Fibroblast of skin of left quadriceps (primary cell): ENCODE measurements at regions not wholly inside any gene's neighbourhood (a gene's known extent, or its start where the extent isn't known, plus 50 kb on each side); places are given as distances from the start of the nearest gene placed in this dataset.

ENCODE experiments used
- DNase-seq, 2 experiments: peaks; one replicate each; pipeline ENCODE4 v3.0.0-alpha.2; 2013; ENCODE audit warnings: low read depth in 2 of 2

DNA sequence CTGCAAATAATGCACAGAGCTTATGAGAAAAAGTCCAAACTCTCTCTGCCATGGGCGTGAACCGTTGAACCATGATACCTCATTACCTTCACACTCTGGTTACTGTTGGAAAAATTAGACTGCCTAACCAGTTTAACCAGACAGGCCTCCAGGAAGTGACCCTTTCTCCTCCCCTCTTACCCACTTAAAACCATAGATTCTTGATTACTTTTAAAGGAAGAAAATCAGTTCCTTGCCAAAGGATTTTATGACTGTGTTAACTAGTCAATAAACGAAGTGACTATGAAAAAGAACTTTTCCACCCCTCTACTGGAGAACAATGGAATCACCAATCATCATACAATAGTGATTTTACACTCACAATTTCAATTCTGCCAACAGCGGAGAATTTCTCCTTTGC is 254.0 kb upstream of the ATP2B1 start:
- no peak for DNase-seq

DNA sequence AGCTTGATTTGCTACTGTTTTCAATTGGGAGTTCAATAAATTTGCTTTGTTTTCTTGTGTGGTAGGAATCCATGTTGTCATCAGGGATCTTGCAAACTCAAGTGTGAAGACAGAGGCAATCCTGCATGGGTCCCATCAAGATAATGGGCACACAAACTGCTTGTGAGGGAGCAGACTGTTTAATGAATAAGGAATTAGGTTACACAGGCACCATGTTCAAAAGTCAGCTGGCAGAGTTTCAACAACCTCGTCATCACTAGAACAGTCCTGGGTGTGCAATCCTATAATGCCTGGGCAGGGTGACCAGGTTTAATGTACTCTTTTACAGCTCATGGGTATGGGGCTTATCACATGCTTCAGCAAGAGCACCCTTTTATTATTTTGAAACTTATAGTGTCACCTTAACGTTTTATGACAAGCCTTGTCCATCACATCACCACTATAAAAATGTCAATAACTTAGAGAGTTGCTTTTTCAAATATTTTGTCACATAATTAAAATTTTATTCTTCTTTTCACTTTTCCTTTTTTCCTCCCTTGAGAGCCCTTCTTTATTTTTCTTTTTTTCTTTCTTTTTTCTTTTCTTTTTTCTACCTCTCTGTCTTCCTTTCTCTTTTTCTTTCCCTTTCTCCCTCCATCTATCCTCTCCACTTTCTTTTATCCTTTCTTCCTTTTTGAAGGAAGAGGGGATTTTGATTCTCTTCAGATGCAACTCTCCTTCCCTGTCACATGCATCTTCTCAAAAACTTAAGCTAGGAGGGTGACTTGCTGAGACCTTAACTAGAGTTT is 252.2 kb upstream of the ATP2B1 start:
- no peak for DNase-seq

DNA sequence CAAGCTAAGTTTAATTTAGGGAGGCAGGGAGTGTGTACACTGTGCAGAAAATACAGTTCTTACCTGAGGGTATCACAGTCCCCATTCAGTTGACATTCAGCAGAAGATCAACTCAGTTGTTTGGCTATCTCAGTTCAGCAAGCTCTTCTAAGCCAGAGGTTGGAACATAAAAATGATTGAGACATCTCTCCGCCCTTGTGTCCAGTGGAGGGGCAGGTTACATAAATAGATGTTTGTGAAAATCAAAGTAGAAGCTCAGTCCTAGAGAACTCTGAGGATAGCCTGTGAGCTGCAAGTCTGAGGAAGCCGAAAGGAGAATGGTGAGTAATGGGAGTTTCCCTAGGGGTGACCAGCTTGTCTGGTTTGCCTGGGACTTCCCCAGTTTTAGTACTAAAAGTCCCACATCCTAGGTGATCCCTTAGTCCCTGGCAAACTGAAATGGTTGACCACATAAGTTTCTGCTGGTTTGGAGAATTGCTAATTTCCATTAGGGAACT is 251.4 kb upstream of the ATP2B1 start:
- DNase-seq = no peak

DNA sequence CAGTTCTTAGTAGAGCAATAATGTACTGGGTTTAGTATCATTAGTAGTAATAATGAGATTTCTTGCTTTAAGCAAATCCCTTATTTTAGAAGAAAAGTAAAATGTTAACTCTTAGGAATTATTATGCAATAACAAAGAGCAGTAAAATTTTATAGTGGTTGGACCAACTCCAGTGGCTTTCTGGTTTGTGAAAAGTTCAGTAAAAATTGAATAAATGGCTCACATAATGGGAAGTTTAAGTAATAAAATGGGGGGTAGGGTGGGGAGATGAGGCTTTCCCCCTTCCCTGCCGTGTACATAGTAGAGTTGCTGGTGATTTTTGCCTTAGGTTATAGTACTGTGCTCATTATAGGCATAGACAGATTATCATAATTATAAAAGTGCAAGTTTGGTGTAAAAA is 250.5 kb upstream of the ATP2B1 start:
- peak; percentile 64 for DNase-seq

DNA sequence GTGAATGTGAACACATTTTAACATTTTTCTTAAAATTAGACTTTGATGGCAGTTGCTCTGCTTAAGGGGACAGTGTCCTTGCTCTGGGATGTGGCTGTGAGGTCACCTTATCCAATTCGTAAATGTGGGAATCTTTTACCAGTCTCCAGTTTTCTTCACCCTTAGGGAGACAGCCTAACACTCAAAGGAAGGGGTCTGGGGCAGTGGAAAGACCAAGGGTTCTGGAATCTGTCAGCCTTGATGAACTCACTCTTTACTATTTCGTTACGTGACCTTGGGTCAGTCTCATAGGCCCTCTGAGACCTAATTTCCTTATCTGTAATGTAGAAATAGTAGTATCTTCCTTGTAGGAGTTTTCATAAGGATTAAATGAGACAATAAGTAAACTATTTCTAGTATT is 245.6 kb upstream of the ATP2B1 start:
- DNase-seq = no peak

DNA sequence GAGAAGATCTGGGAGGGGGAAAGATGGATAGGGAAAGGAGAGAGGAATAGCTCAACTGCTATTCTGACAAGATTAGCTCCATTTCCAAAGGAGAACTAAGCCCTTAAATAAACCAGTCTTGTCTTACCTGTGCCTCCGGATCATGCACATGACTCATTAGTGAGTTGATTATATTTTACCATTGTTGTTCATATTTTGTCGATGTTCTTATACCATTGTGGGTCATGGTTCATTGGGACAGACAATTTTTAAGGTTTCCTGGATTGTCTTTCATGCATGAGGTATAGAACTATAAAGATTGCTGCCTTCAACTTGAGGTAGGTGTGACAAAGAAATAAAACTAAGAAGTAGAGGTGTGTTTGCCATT is 243.0 kb upstream of the ATP2B1 start:
- no peak for DNase-seq

DNA sequence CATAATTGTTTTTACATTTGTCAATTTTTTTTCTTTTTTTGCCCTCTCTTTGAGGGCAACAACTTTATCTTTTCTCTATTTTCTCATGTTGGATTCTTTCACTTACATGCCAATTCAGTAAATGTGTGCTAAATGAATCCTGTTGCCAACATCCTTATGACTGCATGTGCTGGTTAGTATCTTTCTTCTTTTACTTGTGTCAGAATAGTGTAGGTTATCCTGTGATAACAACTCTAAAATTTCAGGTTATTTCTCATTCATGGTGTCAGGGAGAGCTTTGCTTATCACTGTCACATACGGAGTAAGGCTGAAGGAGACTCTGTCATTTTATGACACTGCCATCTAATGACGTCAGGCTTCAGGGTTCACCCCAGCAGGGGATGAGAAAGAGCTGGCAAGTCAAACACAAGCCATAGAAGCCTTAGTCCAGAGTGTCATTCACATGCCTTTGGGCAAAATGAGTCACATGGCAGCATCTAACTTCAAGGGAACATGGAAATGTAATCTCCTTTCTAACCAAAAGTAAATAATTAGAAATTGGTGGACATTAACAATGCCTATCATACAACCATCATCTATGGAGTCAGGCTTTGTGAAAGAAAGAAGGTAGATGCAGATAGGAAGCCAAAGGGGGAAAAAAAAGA is 242.5 kb upstream of the ATP2B1 start:
- DNase-seq = no peak

DNA sequence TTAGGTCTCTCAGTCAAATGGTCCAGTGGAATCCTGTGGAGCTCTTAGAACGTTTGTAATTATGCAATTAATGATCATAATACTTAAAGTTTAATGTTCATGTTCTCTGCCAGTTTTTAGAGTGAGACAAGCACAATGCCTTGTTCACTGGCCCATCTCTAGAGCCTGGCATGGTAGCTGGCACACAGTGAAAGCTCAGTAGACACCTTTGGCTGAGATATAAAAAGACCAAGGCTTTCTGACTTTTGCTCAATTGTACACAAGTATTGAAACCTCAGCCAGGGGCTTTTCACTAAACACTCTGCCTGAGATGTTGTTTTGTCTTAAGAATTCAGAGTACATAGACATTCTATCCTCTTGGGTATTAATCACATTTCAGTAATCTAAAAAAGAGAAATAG is 241.8 kb upstream of the ATP2B1 start:
- no peak for DNase-seq

DNA sequence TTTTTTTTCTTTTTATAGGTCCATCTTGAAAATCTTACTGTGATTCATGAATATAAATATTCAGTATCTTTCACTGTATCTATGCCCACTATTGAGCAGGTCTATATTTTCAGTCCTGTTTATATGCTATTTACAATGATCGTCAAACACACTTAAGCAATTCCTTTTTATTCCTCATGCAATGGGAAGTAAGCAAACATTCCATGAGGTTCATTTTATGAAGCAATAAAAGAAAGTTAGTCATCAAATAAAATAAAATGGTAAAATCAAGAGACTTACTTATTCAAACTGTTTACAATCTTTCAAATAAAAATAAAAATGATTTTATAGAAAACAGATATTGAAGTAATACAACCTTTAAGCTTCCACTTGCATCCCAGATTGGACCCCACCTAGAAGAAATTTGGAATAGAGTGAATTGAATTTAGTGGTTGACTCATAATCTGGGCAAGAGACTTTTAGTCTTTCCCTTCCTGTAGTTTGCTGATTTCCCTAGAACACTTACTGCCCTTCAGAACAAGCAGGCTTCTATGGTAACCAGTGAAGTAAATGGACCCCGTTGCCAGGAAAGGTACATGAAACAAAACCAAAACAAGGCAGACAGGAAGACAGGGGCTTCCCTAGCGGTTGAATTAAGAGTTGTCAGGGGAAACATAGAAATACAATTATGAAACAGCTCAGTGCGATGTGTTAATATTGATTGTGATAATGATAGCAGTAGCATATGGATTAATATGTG is 241.0 kb upstream of the ATP2B1 start:
- DNase-seq = peak; percentile 33 to 40

DNA sequence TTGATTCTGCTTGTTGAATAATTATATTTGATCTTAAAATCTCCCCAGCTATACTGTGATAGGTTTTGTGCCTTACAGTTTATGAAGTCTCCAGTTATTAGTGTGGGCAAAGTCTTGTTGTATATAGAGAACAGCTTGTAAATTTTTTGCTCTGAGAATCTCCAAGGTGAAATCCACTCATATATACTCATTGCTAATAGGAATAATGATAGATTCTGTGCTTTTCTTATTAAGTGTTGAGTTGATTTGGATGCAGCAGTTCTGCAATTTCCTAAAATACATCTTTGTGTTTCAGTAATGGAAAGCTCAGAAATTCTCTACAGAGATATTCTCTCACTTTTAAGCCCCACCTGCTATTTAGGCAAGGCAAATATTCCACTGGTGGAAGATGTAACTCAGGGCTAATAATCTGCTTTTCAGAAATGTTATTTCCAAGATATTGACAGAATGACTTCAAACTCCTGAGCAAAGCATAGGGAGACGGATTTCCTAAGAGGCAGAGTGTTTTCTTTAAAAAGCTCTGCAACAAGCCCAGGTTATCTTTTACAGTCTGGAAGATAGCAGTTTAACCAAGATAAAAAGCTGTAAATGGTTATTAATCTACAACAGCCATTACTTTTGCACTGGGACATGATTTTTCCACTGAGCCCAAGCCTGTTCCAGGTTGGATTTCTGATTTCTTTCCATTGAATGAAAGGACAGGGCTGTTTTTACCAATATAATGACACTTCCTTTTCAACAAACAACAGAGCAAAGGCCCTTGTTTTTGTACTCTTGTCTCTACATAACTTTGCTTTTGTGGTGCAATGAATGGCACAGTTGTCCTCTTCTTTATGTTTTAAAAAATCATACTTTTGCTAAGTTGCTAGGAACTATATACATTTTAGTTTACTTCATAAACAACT is 239.9 kb upstream of the ATP2B1 start:
- DNase-seq = no peak

DNA sequence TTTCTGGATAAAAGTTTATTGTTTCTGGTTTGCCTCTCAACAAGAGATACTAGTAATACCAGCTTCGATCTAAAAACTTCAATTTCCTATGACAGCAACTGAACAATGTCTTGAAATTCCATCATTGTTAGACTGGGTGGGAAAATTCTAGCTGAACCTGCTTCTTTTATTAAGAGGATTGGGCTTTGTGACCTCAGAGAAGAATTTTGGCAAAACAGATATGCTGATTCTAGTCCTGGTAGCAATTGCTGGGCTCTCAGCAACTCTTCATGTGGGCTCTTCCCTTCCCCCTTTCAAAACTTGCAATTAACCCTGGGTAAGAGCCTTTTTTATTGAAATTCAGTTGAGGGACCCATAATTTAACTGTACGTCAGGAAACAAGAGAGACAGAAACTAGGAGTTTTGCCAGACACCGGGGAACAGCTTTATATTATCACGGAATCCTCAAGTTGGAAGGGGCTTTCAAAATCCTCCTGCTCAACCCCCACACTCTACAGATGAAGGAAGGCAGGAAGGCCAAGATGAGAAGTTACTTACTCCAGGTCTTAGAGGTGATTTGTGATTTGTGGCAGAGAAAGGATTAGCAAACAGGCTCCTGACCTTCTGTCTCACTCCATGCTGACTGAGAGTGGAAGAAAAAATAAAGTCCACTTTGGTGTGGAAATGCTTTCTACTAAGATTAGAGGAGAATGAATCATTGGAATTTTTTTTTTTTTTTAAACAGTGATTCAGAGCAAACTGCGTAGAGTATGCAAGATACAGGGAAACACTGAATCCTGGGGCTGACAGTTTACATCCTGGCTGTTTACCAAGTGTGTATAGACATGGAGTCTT is 239.0 kb upstream of the ATP2B1 start:
- DNase-seq = peak; percentile 85 to 87

DNA sequence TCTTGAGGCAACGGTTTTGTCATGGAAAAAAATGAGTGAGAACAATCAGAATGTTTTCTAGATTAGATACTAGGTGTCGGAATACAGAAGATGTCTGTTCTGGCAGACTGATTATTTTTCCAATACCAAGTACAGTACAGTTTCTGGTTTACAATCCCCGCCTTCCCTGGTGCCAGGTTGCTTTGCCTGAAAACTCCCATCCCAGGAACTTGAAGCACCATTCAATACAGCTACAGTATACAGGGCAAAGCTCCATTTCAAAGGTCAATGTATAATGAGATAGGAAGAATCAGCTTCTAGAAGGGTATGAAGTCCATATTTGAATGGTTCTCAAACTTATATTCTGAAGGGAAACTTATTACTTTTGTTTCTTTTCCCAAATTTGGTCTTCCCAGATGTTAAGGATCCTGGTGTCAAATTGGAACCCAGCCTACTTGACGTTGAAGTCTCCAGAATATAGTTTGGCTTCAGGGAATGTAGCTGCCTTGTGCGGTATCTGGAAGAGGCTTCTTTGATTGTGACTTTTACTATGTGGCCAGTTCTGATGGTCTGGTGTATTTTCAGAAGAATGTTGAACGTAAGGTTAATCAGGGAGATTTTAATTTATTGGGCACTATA is 238.0 kb upstream of the ATP2B1 start:
- DNase-seq = no peak

DNA sequence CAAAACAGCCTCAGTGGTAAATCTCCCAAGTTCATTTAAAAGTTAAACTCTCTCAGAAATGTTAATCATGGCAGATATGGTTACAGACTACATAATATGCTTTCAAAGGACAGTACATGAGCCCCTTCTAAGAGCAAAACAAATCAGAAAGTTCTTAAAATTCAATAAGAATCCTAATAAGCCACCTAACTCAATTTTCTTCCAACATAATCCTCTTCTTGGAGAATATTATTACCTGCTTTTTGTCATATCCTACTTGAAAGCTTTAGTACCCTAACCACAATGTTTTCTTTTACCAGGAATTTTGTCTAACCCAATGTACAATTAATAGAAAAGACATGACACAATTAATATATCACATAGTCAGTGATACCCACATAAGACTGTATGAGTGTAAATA is 236.5 kb upstream of the ATP2B1 start:
- no peak for DNase-seq

DNA sequence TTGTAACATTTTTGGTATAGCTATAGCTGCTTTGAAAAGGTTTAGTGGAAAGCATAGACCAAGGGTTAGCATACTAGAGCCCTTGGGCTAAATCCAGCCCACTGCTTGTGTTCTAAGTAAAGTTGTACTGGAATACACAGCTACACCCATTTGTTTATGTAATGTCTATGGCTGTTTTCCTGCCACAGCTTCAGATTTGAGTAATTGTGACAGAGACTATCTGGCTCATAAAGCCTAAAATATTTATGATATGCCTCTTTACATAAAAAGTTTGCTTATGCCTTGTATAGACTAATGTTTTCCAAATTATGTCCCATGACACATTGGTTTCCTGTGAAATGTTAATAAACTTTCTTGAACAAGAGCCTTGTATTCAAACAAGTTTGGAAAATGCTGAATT is 234.8 kb upstream of the ATP2B1 start:
- no peak for DNase-seq

DNA sequence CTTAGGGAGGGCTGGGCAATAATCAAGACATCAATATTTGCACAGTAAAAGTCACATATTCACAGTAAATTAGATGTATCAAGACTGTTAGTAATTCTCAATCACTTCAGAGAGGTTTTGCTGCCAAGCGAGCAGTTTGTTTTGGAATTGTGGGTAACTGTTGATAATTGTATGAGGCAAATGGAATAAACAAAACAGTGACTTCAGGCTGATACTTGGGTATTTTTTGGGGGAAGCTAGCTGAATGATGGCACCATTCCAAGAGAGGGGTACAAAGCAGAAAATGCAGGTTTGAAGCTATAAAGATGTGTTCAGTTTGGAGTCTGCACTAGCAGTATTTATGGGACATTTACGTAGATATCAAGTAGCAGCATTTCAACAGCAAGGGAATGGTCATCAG is 232.8 kb upstream of the ATP2B1 start:
- no peak for DNase-seq

DNA sequence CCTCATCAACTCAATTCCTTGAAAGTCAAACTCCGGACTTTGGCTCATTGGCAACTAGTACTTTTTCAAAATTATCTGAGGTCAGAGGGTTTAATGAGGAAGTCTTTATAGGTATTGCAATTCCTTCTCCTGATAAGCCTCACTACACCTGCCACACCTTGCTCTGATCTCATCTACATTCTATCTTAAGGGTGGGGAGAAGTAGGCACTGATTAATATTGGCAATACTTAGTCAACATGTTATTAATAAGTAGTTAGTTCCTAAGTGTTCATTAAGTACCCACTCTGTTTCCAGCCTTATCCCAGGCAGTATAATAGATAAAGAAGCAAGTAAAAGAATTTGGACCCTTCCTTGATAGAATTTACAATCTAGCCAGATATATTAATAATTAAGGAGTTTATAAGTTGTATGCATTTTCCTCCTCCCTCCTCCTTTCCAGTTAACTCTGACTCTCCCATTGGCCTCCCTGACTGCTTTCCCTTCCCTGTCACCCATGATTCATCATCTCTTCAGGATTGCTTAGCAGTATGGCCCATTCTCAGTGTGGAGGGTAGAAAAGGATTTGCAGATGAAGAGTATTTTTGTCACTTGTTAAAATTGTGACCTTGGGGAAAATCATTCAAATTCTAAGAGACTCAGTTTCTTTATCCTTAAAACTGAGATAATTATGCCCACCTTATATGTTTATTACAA is 231.0 kb upstream of the ATP2B1 start:
- DNase-seq = no peak

DNA sequence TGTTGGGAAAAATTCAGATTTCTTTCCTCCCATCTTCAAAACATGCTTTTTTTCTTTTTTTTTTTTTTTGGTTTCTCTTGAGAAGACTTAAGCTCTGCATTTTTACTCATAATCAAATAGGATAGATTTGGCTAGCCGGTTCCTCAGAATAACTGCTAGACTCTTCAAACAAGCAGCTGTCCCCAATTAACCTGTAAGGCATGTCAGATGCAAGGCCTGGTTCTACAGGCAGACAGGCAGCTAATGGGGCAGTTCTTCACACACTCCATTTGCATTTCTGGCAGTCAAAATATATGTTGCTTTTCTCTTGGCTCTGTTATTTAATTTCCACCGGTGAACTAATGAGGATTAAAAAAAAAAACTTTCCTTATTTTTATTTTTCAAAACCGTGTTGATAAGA is 228.0 kb upstream of the ATP2B1 start:
- DNase-seq = no peak

DNA sequence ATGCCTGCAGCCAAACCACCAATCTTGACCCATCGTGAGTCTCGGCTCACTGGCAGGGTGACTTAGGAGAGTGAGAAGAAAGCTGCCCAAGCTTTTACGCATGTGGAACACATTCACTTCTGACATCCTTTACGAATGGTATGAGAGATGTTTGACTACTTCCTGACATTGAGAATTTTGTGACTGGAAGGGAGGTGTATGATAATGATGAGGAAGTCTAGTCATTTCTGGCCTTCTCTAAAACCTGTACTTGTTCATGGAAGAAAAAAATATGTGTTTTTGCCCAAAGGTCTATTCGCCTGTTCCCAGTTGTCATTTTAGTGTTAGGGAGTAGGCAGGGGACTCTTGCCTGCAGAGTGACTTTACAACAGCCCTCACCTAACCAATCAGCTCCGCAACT is 227.2 kb upstream of the ATP2B1 start:
- DNase-seq = no peak

DNA sequence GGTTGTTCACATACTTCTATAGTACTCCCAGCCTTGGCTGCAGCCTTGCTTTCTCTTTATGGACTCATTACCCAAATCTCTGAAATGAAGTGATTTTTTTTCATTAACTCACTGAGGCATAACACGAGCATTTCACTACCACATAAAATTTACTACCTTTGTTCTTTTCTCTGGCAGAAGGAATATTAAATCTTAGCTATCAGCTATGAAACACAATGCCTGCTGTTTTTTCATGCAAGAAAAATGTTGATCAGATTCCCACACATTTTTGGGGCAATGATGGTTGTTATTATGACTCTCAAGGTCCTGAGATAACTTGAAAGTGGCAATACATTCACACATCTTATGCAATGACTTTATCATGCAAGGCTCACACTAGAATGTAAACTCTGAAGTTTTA is 225.3 kb upstream of the ATP2B1 start:
- DNase-seq = peak; percentile 27 to 35

DNA sequence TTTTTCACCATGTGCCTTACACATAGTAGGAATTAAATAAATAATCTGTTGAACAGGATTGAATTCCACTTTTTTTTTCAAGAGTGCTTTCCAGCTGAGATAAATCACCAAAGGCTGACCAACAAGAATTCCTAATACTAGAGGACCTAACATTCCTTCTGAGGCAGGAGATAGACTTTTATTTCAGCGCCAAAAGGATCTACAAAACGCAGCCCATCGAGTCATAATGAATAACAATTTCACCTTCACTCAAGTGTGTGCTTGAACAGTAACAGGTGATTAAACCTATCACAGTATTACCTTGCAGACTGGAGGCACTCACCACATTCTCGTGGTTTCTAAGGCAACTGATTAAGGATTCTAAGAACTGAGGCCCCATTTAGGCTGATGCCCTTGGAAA is 224.3 kb upstream of the ATP2B1 start:
- no peak for DNase-seq
